GM19395 (cell line): ENCODE measurements at regions not wholly inside any gene's neighbourhood (a gene's known extent, or its start where the extent isn't known, plus 50 kb on each side); places are given as distances from the start of the nearest gene placed in this dataset.

Source experiments
- ATAC-seq: cut with Tn5 transposase; IDR thresholded peaks from one replicate; pipeline ENCODE4 v1.9.1; 2021; ENCODE audit warnings: mild to moderate bottlenecking, moderate library complexity; ENCODE audit not compliant: unreplicated experiment

DNA sequence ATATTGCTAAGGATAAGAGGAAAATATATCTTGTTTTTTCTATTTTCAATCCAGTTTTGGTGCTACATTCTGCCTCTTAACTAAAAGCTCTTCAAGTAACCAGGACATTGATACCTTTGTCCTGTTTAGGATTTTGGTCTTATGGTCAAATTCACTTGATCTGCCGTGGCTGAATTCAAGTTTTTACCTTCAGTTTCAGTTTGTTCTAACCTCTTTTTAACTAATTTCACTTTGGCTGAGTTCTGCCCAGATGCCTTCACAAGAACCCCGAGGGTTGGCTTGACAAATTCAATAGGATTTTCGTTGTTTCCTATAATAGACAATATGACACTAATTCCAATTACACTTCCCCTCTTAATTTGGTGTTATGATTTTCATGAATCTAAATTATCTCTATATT is 84.5 kb upstream of the C1orf21 start:
- ATAC-seq, result no peak

DNA sequence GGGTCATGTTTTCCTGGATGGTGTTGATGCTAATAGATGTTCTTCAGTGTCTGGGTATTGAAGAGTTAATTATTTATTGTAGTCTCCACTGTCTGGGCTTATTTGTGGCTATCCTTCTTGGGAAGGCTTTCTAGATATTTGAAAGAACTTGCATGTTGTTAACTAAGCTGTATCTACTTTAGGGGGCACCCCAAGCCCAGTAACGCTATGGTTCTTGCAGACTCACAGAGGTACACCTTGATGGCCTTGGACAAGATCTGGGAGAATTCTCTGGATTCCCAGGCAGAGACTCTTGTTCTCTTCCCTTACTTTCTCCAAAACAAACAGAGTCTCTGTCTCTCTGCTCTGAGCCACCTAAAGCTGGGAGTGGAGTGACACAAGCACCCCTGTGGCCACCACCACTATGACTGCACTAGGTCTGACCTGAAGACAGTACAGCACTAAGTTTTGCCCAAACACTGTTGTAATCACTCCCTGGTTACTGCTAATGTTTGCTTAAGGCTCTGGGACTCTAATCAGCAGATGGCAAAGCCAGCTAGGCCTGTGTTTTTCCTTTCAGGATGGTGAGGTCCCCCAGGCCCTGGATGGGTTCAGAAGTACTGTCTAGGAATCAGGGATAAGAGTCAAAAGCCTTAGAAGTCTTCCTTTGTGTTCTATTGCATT is 76.5 kb upstream of the C1orf21 start:
- ATAC-seq, result no peak

DNA sequence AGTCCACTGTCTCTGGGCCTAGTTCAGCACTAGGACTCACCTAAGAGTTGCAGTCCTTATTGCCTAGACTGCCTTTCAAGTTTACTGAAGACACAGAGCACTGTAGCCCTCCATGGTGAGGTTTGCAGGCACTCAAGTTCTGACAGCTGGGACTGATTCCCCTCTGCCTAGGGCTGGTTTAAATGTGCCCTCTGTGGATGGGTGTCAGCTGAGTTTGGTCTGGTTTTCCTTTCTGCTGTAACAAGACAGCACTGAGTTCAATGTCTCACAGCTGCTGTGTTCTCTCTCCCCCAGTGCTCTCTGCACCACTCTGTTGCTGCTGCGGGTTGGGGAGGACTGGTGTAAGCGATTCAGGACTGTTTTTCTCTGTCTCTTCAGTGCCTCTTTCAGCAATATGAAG is 75.2 kb upstream of the C1orf21 start:
- no peak for ATAC-seq

DNA sequence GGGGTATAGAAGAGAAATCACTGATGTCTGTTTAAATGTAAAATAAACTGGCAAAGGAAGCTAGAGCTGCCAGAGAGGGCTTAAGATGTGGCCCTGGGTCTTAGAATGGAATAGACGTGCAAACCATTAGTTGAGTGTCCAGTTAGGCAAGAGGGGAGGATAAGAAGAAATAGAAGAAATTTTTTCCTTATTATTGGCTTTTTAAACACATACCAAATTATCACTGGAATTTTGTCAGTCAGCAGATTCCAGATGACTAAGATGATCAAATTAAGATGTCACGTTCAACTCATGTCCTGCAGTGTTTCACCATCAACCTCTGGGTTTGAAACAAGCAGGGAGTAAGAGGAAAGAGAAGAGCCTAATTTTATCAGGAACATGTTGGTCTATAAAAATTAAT is 71.6 kb upstream of the C1orf21 start:
- no peak for ATAC-seq

DNA sequence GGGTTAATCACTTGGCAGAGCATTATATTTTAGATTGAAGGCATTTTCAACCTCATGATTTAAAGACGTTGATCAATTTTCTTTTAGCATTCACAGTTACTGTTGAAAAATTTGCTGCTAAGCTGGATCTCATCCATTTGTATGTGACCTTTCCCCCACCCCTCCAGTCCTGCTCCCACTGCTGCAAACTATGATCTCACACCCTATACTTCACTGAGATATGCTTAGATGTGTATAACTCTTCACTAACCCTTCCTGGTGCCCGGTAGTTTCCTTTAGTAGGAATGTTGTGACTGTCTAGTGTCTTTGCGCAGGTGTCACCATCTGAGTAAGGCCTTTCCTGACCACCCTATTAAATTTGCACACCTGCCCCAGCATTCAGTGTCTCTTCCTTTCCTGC is 67.0 kb upstream of the C1orf21 start:
- ATAC-seq, result no peak

DNA sequence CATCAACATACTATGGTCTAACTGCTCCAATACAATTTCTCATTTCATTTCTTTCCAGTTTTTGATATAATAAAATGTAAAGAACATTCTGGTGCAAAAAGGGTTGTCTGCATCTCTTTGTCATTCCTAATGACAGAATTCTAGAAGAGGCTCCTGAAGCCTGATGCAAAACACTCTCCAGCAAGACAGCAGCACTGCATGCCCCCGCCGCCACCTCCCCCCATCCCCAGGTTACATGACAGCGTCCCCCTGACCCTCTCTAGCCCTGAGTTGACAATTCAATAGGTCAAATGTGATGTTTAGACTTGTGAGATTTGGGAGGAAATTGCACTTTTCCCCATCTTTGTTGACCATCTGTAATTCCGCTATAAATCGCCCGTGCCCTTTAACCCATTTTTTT is 64.6 kb upstream of the C1orf21 start:
- ATAC-seq, result no peak

DNA sequence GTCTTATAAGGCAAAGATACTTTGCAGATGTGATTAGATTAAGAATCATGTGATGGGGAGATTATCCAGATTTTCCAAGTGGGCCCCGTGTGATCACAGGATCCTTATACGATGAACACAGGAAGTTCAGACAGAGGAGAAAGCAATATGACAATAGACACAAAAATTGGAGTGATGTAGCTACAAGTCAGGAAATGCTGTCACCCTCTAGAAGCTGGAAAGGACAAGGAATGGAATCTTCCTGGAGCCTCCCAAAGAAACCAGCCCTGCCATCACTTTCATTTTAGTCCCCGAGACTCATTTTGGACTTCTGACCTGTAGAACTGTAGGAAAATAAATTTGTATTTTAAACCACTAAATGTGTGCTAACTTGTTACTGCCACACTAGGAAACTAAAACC is 61.9 kb upstream of the C1orf21 start:
- no peak for ATAC-seq

DNA sequence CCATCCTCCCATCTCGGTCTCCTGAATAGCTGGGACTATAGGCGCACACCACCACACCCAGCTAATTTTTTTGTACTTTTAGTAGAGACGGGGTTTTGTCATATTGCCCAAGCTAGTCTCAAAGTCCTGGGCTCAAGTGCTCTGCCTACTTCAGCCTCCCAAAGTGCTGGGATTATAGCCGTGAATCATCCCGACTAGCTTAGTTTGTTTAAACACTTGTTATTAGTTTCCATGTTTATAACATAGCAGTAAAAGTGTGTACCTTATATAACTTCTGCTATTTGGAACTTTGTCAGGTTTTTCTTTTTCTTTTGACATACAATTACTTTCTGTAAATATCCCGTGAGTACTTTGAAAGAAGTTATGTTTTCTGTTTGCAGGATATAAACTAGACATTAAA is 60.6 kb upstream of the C1orf21 start:
- ATAC-seq, result no peak

DNA sequence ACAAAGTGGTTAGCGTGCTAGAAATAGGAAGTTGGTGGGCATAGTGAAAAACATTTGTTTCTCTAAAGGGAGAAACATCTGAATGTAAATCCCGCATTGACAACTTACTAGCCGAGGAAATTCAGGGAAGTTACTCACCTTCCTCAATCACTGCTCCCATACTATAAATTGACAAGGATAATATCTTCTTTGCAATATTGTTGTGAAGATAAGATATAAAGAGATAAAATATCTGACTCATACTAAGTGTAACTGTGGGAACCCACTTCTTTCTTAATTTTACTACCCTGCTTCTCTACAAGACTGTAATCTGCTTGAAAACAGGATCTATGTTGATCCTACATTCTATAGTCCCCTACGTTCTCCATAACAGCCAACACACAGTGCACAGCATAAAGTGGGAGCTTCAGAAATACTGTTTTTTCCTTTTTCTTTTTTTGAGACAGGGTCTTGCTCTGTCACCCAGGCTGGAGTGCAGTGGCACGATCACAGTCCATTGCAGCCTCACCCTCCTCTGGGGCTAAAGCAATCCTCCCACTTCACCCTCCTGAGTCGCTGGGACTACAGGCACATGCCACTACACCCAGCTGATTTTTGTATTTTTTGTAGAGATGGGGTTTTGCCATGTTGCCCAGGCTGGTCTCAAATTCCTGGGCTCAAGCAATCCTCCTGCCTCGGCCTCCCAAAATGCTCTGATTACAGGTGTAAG is 57.4 kb upstream of the C1orf21 start:
- no peak for ATAC-seq

DNA sequence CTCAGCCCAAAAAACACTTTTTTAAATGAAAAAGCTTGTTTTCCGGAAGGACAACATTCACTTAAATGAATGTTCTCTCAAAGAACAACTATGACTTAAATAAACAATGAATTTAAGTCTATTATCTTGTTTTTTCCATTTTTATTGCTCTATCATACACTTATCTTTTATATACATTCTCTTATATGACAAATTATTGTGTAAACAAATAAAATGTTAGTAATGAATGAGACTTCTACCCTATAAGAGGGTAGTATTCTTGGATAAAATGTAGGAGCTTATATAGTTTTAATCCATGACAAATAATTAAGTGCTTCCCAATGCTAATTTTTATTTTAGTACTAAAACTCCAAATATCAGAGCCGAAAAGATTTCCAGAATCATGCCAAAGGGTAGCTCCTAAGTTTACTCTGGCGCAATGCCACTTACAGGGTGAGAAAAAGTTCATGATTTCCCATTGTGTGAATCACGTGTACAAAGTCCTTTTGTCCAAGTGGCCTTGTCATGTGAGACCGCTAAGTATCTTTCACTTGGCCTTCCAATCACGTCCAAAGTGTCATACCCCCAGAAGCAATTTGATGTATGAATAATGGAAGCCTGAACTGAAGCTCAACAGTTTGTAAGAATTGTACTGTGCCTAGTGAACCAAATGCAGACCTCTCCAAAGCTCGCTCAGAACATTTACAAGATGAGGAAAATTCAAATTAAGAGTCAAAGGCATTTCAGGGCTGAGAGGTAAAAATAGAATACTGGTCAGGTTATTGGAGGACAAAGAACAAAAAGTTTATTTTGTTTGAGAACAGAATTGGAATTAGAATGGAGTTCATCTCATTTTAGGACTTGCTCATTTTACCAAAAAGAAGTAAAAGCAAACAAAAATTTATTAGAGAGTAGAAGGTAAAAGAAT is 56.6 kb upstream of the C1orf21 start:
- ATAC-seq, result no peak

DNA sequence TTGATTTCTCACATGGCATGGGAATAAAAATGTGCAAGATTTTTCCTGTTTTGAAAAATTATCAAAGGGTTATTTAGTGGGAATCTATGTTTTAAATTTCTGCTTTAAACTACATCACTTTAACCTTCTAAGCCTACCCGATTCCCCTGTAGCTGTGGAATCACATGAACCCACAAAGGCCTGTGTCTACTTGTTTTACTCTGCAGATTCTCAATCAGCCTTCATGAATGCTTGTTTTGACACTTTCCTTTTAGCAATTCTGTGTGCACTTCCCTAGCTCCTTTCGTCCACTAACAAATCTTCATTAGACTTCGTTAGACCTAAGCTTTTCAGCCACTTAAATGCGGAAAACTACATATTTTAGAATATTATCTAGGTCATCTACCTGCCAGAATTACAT is 56.0 kb upstream of the C1orf21 start:
- ATAC-seq, result no peak
